ENCODE measurements at regions not wholly inside any gene's neighbourhood (a gene's known extent, or its start where the extent isn't known, plus 50 kb on each side); places are given as distances from the start of the nearest gene placed in this dataset.

GRCh38 chr13:85597790-85598500 is 201.3 kb downstream of the SLITRK6 start:
- TF ChIP-seq, protein P1, sequence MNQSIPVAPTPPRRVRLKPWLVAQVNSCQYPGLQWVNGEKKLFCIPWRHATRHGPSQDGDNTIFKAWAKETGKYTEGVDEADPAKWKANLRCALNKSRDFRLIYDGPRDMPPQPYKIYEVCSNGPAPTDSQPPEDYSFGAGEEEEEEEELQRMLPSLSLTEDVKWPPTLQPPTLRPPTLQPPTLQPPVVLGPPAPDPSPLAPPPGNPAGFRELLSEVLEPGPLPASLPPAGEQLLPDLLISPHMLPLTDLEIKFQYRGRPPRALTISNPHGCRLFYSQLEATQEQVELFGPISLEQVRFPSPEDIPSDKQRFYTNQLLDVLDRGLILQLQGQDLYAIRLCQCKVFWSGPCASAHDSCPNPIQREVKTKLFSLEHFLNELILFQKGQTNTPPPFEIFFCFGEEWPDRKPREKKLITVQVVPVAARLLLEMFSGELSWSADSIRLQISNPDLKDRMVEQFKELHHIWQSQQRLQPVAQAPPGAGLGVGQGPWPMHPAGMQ (IDR thresholded peaks at IDR 0.05; ENCODE audit: borderline replicate concordance) = no peak
- TF ChIP-seq BCL11A (IDR thresholded peaks at IDR 0.05; ENCODE audit: low read depth, low read length) (no peak), RAD51 (IDR thresholded peaks at IDR 0.05) (no peak), NFIC (IDR thresholded peaks at IDR 0.05; ENCODE audit: low read depth, low read length) (no peak), PAX8 (IDR thresholded peaks at IDR 0.05) (no peak), ZBTB4 (CRISPR knock-in tag; IDR thresholded peaks at IDR 0.05) (no peak), ETV6 (conservative IDR thresholded peaks at IDR 0.05 in 1 of 2, IDR thresholded peaks at IDR 0.05 in 1 of 2; ENCODE audit: borderline replicate concordance in 1 of 2, low read depth in 1 of 2) (no peak), PBX3 (IDR thresholded peaks at IDR 0.05; ENCODE audit: insufficient replicate concordance, low read depth, low read length) (no peak)
- TF ChIP-seq, protein P2, sequence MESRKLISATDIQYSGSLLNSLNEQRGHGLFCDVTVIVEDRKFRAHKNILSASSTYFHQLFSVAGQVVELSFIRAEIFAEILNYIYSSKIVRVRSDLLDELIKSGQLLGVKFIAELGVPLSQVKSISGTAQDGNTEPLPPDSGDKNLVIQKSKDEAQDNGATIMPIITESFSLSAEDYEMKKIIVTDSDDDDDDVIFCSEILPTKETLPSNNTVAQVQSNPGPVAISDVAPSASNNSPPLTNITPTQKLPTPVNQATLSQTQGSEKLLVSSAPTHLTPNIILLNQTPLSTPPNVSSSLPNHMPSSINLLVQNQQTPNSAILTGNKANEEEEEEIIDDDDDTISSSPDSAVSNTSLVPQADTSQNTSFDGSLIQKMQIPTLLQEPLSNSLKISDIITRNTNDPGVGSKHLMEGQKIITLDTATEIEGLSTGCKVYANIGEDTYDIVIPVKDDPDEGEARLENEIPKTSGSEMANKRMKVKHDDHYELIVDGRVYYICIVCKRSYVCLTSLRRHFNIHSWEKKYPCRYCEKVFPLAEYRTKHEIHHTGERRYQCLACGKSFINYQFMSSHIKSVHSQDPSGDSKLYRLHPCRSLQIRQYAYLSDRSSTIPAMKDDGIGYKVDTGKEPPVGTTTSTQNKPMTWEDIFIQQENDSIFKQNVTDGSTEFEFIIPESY (IDR thresholded peaks at IDR 0.05) = no peak
- no peaks in the 10 kb centered on the region for H3K36me3 ChIP-seq (ENCODE audit: control insufficient read depth in 2 of 2, insufficient read depth in 2 of 2, low read length in 1 of 2)
- no peak overlapping the region for H2AFZ ChIP-seq (ENCODE audit: control insufficient read depth, low read depth, low read length)
- H3K9ac ChIP-seq (ENCODE audit: control insufficient read depth, insufficient read depth, low read length) = no peak overlapping the region
- intact Hi-C loops (cut with micrococcal nuclease; ENCODE audit: unreplicated experiment) (no loop called here), in situ Hi-C loops (cut with MboI) (no loop called here)
- no peaks in the 10 kb centered on the region for H3K4me1 ChIP-seq (ENCODE audit: control insufficient read depth, insufficient read depth, low read length)
- no peak for ATAC-seq
- CTCF ChIA-PET = no interaction called here
- WGBS (ENCODE audit: insufficient coverage, insufficient replicate concordance, low lambda C conversion rate, missing lambda C conversion rate) = 9% methylated on average over 4 of the region's 4 CpGs
- no TSS peak for BruUV-seq (replicated peaks)
- H3K27ac ChIP-seq (ENCODE audit: control insufficient read depth, insufficient read depth) = no peak overlapping the region
- no peaks in the 10 kb centered on the region for H3K9me3 ChIP-seq (replicated peaks; ENCODE audit: control insufficient read depth, insufficient read depth, low read length)
- H4K20me1 ChIP-seq (ENCODE audit: control insufficient read depth, insufficient read depth) = no peaks in the 10 kb centered on the region
- no peaks in the 10 kb centered on the region for H3K27me3 ChIP-seq (replicated peaks in 1 of 2; ENCODE audit: control insufficient read depth in 2 of 2, insufficient read depth in 2 of 2, low read length in 1 of 2)
- RAD21 ChIA-PET (ENCODE audit: unreplicated experiment) = no interaction called here
- H3K4me3 ChIP-seq = no peak overlapping the region
- SMC1A ChIA-PET (ENCODE audit: uncharacterized antibody, unreplicated experiment) = interaction anchor here (1.1 kb wide), 1 partner anchor 10 kb away, joined by 3 read pairs; no protein-coding TSS in a partner anchor
- POLR2A ChIA-PET = interaction anchor here (0.6 kb wide), 1 partner anchor 451 kb away, joined by 3 read pairs; no protein-coding TSS in a partner anchor
- H3K79me2 ChIP-seq (ENCODE audit: control insufficient read depth, insufficient read depth, low read length) = no peaks in the 10 kb centered on the region
- no peak for DNase-seq (ENCODE audit: low read depth, low spot score)
- no peak overlapping the region for H3K4me2 ChIP-seq (ENCODE audit: control insufficient read depth, insufficient read depth)
- FAIRE-seq = no peak
